Astrocyte (in vitro differentiated cells and primary cell): ENCODE measurements at regions not wholly inside any gene's neighbourhood (a gene's known extent, or its start where the extent isn't known, plus 50 kb on each side); places are given as distances from the start of the nearest gene placed in this dataset.

Source experiments
- DNase-seq: peaks from one replicate; pipeline ENCODE4 v3.0.0-alpha.2; 2010; ENCODE audit warnings: low read depth
- FAIRE-seq: peaks from 2 replicates; lab custom pipeline; 2011; peaks lifted over from hg19 to GRCh38; lab: Jason Lieb, UNC
- H2AFZ ChIP-seq: 2 replicates; pipeline ENCODE4 v1.6.0; 2012; ENCODE audit warnings: low read depth, low read length, inconsistent platforms
- H3K27ac ChIP-seq: 2 replicates; pipeline ENCODE4 v1.5.1; 2011; ENCODE audit warnings: low read depth, low read length, inconsistent platforms
- H3K27me3 ChIP-seq: 2 replicates; pipeline ENCODE4 v1.6.0; 2011; ENCODE audit warnings: low read length, inconsistent platforms; ENCODE audit not compliant: insufficient read depth
- H3K36me3 ChIP-seq: 2 replicates; pipeline ENCODE4 v1.5.1; 2011; ENCODE audit warnings: low read length, inconsistent platforms; ENCODE audit not compliant: insufficient read depth
- H3K4me1 ChIP-seq: 2 replicates; pipeline ENCODE4 v1.5.1; 2011; ENCODE audit warnings: low read length, inconsistent platforms; ENCODE audit not compliant: insufficient read depth
- H3K4me2 ChIP-seq: 2 replicates; pipeline ENCODE4 v1.6.0; 2012; ENCODE audit warnings: low read length, inconsistent platforms
- H3K4me3 ChIP-seq: 2 replicates; pipeline ENCODE4 v1.5.1; 2011; ENCODE audit warnings: low read depth, mild to moderate bottlenecking, low read length, inconsistent platforms; ENCODE audit not compliant: insufficient read depth
- H3K79me2 ChIP-seq: 2 replicates; pipeline ENCODE4 v1.6.0; 2012; ENCODE audit warnings: mild to moderate bottlenecking, low read length, inconsistent platforms; ENCODE audit not compliant: insufficient read depth
- H3K9ac ChIP-seq: 2 replicates; pipeline ENCODE4 v1.6.0; 2012; ENCODE audit warnings: mild to moderate bottlenecking, low read length, inconsistent platforms
- H3K9me3 ChIP-seq: 2 replicates; pipeline ENCODE4 v1.5.1; 2012; ENCODE audit warnings: low read depth, mild to moderate bottlenecking, low read length, inconsistent platforms; ENCODE audit not compliant: insufficient read depth
- H4K20me1 ChIP-seq: 2 replicates; pipeline ENCODE4 v1.6.0; 2012; ENCODE audit warnings: low read length, inconsistent platforms; ENCODE audit not compliant: insufficient read depth
- H3K27ac Mint-ChIP-seq: one replicate; pipeline ENCODE4 v1.8.0; 2021; ENCODE audit warnings: mild to moderate bottlenecking, mixed read lengths; ENCODE audit not compliant: unreplicated experiment
- H3K27me3 Mint-ChIP-seq: one replicate; pipeline ENCODE4 v1.8.0; 2021; ENCODE audit warnings: low read depth, mixed read lengths; ENCODE audit not compliant: unreplicated experiment
- H3K36me3 Mint-ChIP-seq: one replicate; pipeline ENCODE4 v1.8.0; 2021; ENCODE audit warnings: low read depth, mixed read lengths; ENCODE audit not compliant: unreplicated experiment
- H3K4me1 Mint-ChIP-seq: one replicate; pipeline ENCODE4 v1.8.0; 2021; ENCODE audit warnings: low read depth, mixed read lengths; ENCODE audit not compliant: unreplicated experiment
- H3K4me3 Mint-ChIP-seq: one replicate; pipeline ENCODE4 v1.8.0; 2021; ENCODE audit warnings: mild to moderate bottlenecking, moderate library complexity, mixed read lengths; ENCODE audit not compliant: unreplicated experiment
- H3K9me3 Mint-ChIP-seq: one replicate; pipeline ENCODE4 v1.8.0; 2021; ENCODE audit warnings: mild to moderate bottlenecking, mixed read lengths; ENCODE audit not compliant: unreplicated experiment
- CTCF ChIP-seq: IDR thresholded peaks from 2 replicates; pipeline ENCODE4 v1.5.1; 2011; ENCODE audit warnings: low read depth, mild to moderate bottlenecking, inconsistent platforms, low read length, moderate library complexity; ENCODE audit not compliant: insufficient read depth
- EZH2 ChIP-seq: IDR thresholded peaks from 2 replicates; pipeline ENCODE4 v1.6.1; 2012; ENCODE audit warnings: mild to moderate bottlenecking, low read length, inconsistent platforms; ENCODE audit not compliant: insufficient read depth

GRCh38 chr12:126355346-126355745, 1290.1 kb downstream of the AACS start:
- no peaks in the 10 kb centered on the region for H3K36me3 ChIP-seq
- H3K9me3 Mint-ChIP-seq = peaks cover 7% of the 10 kb centered on the region
- H3K4me1 Mint-ChIP-seq = no peaks in the 10 kb centered on the region
- no peak overlapping the region for H3K9ac ChIP-seq
- no peaks in the 10 kb centered on the region for H3K27me3 Mint-ChIP-seq
- TF ChIP-seq EZH2 (no peak), CTCF (no peak)
- H3K4me1 ChIP-seq = no peaks in the 10 kb centered on the region
- no peaks in the 10 kb centered on the region for H4K20me1 ChIP-seq
- DNase-seq (no peak), FAIRE-seq (no peak)
- H3K36me3 Mint-ChIP-seq = no peaks in the 10 kb centered on the region
- no peaks in the 10 kb centered on the region for H3K79me2 ChIP-seq
- no peak overlapping the region for H2AFZ ChIP-seq
- H3K27ac ChIP-seq = no peak overlapping the region
- H3K27me3 ChIP-seq = no peaks in the 10 kb centered on the region
- H3K27ac Mint-ChIP-seq = no peak overlapping the region
- no peak overlapping the region for H3K4me3 Mint-ChIP-seq
- no peak overlapping the region for H3K4me3 ChIP-seq
- no peaks in the 10 kb centered on the region for H3K9me3 ChIP-seq
- no peak overlapping the region for H3K4me2 ChIP-seq

- H4K20me1 ChIP-seq = no peaks in the 10 kb centered on the region
- no peaks in the 10 kb centered on the region for H3K36me3 ChIP-seq
- Mint-ChIP-seq H3K4me3 (no peak overlapping the region), H3K27me3 (no peaks in the 10 kb centered on the region), H3K9me3 (no peaks in the 10 kb centered on the region), H3K36me3 (no peaks in the 10 kb centered on the region), H3K4me1 (no peaks in the 10 kb centered on the region), H3K27ac (no peak overlapping the region)
- no peaks in the 10 kb centered on the region for H3K4me1 ChIP-seq
- DNase-seq = no peak
- H3K9ac ChIP-seq = no peak overlapping the region
- no peaks in the 10 kb centered on the region for H3K27me3 ChIP-seq
- no peak for TF ChIP-seq CTCF
- TF ChIP-seq EZH2 = no peak
- H3K79me2 ChIP-seq = no peaks in the 10 kb centered on the region
- H3K4me2 ChIP-seq = no peak overlapping the region
- no peak overlapping the region for H3K27ac ChIP-seq
- FAIRE-seq = no peak
- no peaks in the 10 kb centered on the region for H3K9me3 ChIP-seq
- H3K4me3 ChIP-seq = no peak overlapping the region
- no peak overlapping the region for H2AFZ ChIP-seq
These were observed 1293.6 kb downstream of the AACS start for GRCh38 chr12:126358806-126359205.

GRCh38 chr12:126359216-126359615, 1294.0 kb downstream of the AACS start:
- Histone ChIP-seq H3K36me3 (no peaks in the 10 kb centered on the region), H4K20me1 (no peaks in the 10 kb centered on the region), H3K79me2 (no peaks in the 10 kb centered on the region), H3K27me3 (no peaks in the 10 kb centered on the region), H2AFZ (no peak overlapping the region), H3K4me3 (no peak overlapping the region), H3K4me1 (no peaks in the 10 kb centered on the region), H3K9me3 (no peaks in the 10 kb centered on the region), H3K9ac (no peak overlapping the region), H3K4me2 (no peak overlapping the region), H3K27ac (no peak overlapping the region)
- FAIRE-seq (no peak), DNase-seq (no peak)
- no peak for TF ChIP-seq CTCF
- H3K4me1 Mint-ChIP-seq = no peaks in the 10 kb centered on the region
- H3K27me3 Mint-ChIP-seq = no peaks in the 10 kb centered on the region
- no peaks in the 10 kb centered on the region for H3K9me3 Mint-ChIP-seq
- H3K4me3 Mint-ChIP-seq = no peak overlapping the region
- H3K27ac Mint-ChIP-seq = no peak overlapping the region
- H3K36me3 Mint-ChIP-seq = no peaks in the 10 kb centered on the region
